Hepatocyte (in vitro differentiated cells): ENCODE measurements at regions not wholly inside any gene's neighbourhood (a gene's known extent, or its start where the extent isn't known, plus 50 kb on each side); places are given as distances from the start of the nearest gene placed in this dataset.
"Not testable (repeated sequence)": the region's sequence is repeated elsewhere in the genome, so short reads cannot be mapped to it uniquely, and the experiment has no call there.

Experiments
- DNase-seq: peaks from one replicate; pipeline ENCODE4 v3.0.0-alpha.2; 2016; ENCODE audit warnings: low spot score
- H2AFZ ChIP-seq: fragments of 200-600 bp; sonication (generic); 2 replicates; pipeline ENCODE4 v1.6.0; 2016; ENCODE audit warnings: antibody characterized with exemption, mild to moderate bottlenecking
- H3K27ac ChIP-seq: fragments of 200-600 bp; sonication (generic); 2 replicates; pipeline ENCODE4 v1.5.1; 2016; ENCODE audit warnings: mild to moderate bottlenecking
- H3K27me3 ChIP-seq: fragments of 200-600 bp; sonication (generic); 2 replicates; pipeline ENCODE4 v1.6.1; 2016
- H3K36me3 ChIP-seq: fragments of 200-600 bp; sonication (generic); replicated peaks from 2 replicates; pipeline ENCODE4 v1.5.1; 2016; ENCODE audit warnings: low read depth; ENCODE audit not compliant: insufficient read depth
- H3K4me1 ChIP-seq: fragments of 200-600 bp; sonication (generic); 2 replicates; pipeline ENCODE4 v1.5.1; 2016; ENCODE audit warnings: mild to moderate bottlenecking, moderate library complexity; ENCODE audit not compliant: insufficient read depth
- H3K4me2 ChIP-seq: fragments of 200-600 bp; sonication (generic); 2 replicates; pipeline ENCODE4 v1.6.0; 2016
- H3K4me3 ChIP-seq: fragments of 200-600 bp; sonication (generic); 2 replicates; pipeline ENCODE4 v1.5.1; 2016; ENCODE audit warnings: mild to moderate bottlenecking
- H3K79me2 ChIP-seq: fragments of 200-600 bp; sonication (generic); 2 replicates; pipeline ENCODE4 v1.6.0; 2017; ENCODE audit warnings: mild to moderate bottlenecking
- H3K9me2 ChIP-seq: fragments of 200-600 bp; sonication (generic); replicated peaks from 2 replicates; pipeline ENCODE4 v1.6.0; 2017; ENCODE audit warnings: mild to moderate bottlenecking; ENCODE audit not compliant: insufficient read depth
- H3K9me3 ChIP-seq: fragments of 200-600 bp; sonication (generic); 2 replicates; pipeline ENCODE4 v1.5.1; 2016; ENCODE audit warnings: low read depth, mild to moderate bottlenecking
- H4K20me1 ChIP-seq: fragments of 200-600 bp; sonication (generic); 2 replicates; pipeline ENCODE4 v1.6.0; 2016; ENCODE audit warnings: mild to moderate bottlenecking; ENCODE audit not compliant: insufficient read depth, poor library complexity, severe bottlenecking
- EZH2 ChIP-seq: fragments of 200-600 bp; sonication (generic); IDR thresholded peaks from 2 replicates; pipeline ENCODE4 v1.6.1; 2016; ENCODE audit warnings: antibody characterized with exemption, mild to moderate bottlenecking, borderline replicate concordance
- EZH2phosphoT487 ChIP-seq: fragments of 200-600 bp; sonication (generic); IDR thresholded peaks from one replicate; pipeline ENCODE4 v1.6.1; 2018; ENCODE audit warnings: antibody characterized with exemption, mild to moderate bottlenecking, low read depth, moderate library complexity; ENCODE audit not compliant: unreplicated experiment, severe bottlenecking
- WGBS: methylation state at CpG from one replicate; pipeline ENCODE4 v1.1.6; 2016; ENCODE audit warnings: low lambda C conversion rate; ENCODE audit errors: missing lambda C conversion rate; 5-methylcytosine and 5-hydroxymethylcytosine counted together
- TF ChIP-seq, protein P1 (sequence below): fragments of 200-600 bp; sonication (generic); IDR thresholded peaks from 2 replicates; pipeline ENCODE4 v1.5.1; 2016; ENCODE audit warnings: antibody characterized with exemption, mild to moderate bottlenecking; ENCODE audit not compliant: poor library complexity

- DNase-seq = no peak
- Histone ChIP-seq H3K4me3 (no peak overlapping the region), H3K4me1 (no peaks in the 10 kb centered on the region), H3K27ac (no peak overlapping the region), H3K79me2 (no peaks in the 10 kb centered on the region), H3K9me2 (no peaks in the 10 kb centered on the region), H3K4me2 (no peak overlapping the region), H2AFZ (no peak overlapping the region), H3K27me3 (no peaks in the 10 kb centered on the region), H3K36me3 (no peaks in the 10 kb centered on the region), H4K20me1 (no peaks in the 10 kb centered on the region), H3K9me3 (no peaks in the 10 kb centered on the region)
- 91% methylated on average over 1 of the region's 1 CpG for WGBS
- TF ChIP-seq, protein P1, sequence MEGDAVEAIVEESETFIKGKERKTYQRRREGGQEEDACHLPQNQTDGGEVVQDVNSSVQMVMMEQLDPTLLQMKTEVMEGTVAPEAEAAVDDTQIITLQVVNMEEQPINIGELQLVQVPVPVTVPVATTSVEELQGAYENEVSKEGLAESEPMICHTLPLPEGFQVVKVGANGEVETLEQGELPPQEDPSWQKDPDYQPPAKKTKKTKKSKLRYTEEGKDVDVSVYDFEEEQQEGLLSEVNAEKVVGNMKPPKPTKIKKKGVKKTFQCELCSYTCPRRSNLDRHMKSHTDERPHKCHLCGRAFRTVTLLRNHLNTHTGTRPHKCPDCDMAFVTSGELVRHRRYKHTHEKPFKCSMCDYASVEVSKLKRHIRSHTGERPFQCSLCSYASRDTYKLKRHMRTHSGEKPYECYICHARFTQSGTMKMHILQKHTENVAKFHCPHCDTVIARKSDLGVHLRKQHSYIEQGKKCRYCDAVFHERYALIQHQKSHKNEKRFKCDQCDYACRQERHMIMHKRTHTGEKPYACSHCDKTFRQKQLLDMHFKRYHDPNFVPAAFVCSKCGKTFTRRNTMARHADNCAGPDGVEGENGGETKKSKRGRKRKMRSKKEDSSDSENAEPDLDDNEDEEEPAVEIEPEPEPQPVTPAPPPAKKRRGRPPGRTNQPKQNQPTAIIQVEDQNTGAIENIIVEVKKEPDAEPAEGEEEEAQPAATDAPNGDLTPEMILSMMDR = no peak
- TF ChIP-seq EZH2phosphoT487 = no peak
- no peak for TF ChIP-seq EZH2
These were observed 162.8 kb downstream of the MANEA start for GRCh38 chr6:95740157-95740556.

DNA sequence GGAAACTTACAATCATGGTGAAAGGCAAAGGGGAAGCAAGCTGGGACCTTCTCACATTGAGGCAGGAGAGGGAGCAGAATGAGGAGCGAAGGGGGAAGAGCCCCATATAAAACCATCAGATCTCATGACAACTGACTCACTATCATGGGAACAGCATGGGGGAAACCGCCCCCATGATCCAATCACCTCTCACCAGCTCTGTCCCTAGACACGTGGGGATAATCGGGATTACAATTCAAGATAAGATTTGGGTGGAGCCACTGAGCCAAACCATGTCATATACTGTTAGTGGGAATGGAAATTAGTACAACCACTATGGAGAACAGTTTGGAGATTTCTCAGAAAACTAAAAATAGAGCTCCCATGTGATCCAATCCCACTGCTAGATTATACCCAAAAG lies 163.7 kb downstream of the MANEA start:
- H3K79me2 ChIP-seq = no peaks in the 10 kb centered on the region
- H3K9me2 ChIP-seq = no peaks in the 10 kb centered on the region
- no peak overlapping the region for H3K4me2 ChIP-seq
- no peaks in the 10 kb centered on the region for H3K36me3 ChIP-seq
- no peaks in the 10 kb centered on the region for H4K20me1 ChIP-seq
- H3K4me1 ChIP-seq = no peaks in the 10 kb centered on the region
- no peak overlapping the region for H2AFZ ChIP-seq
- 58% methylated on average over 4 of the region's 4 CpGs for WGBS
- no peak for DNase-seq
- H3K4me3 ChIP-seq = no peak overlapping the region
- no peaks in the 10 kb centered on the region for H3K9me3 ChIP-seq
- TF ChIP-seq, protein P1 = no peak
- TF ChIP-seq EZH2 (no peak), EZH2phosphoT487 (no peak)
- no peaks in the 10 kb centered on the region for H3K27me3 ChIP-seq
- H3K27ac ChIP-seq = no peak overlapping the region

- no peaks in the 10 kb centered on the region for H3K79me2 ChIP-seq
- H2AFZ ChIP-seq = no peak overlapping the region
- no peak overlapping the region for H3K4me3 ChIP-seq
- H4K20me1 ChIP-seq = no peaks in the 10 kb centered on the region
- no peaks in the 10 kb centered on the region for H3K9me3 ChIP-seq
- H3K4me1 ChIP-seq = no peaks in the 10 kb centered on the region
- H3K27ac ChIP-seq = no peak overlapping the region
- no peaks in the 10 kb centered on the region for H3K36me3 ChIP-seq
- H3K27me3 ChIP-seq = no peaks in the 10 kb centered on the region
- TF ChIP-seq EZH2 = no peak
- TF ChIP-seq, protein P1 = no peak
- no peak for TF ChIP-seq EZH2phosphoT487
- DNase-seq = no peak
- H3K4me2 ChIP-seq = no peak overlapping the region
- no peaks in the 10 kb centered on the region for H3K9me2 ChIP-seq
These were observed 165.5 kb downstream of the MANEA start for GRCh38 chr6:95742767-95743289.

GRCh38 chr6:95743591-95743990 lies 166.3 kb downstream of the MANEA start:
- no peaks in the 10 kb centered on the region for H3K79me2 ChIP-seq
- no peaks in the 10 kb centered on the region for H4K20me1 ChIP-seq
- H3K4me2 ChIP-seq = no peak overlapping the region
- H3K4me3 ChIP-seq = no peak overlapping the region
- no peaks in the 10 kb centered on the region for H3K4me1 ChIP-seq
- TF ChIP-seq EZH2phosphoT487 (no peak), EZH2 (no peak)
- TF ChIP-seq, protein P1 = no peak
- H3K27ac ChIP-seq = no peak overlapping the region
- H3K9me2 ChIP-seq = no peaks in the 10 kb centered on the region
- H3K36me3 ChIP-seq = no peaks in the 10 kb centered on the region
- WGBS = 91% methylated on average over 4 of the region's 4 CpGs
- H2AFZ ChIP-seq = no peak overlapping the region
- no peaks in the 10 kb centered on the region for H3K9me3 ChIP-seq
- no peaks in the 10 kb centered on the region for H3K27me3 ChIP-seq
- no peak for DNase-seq

GRCh38 chr6:95758236-95759069 lies 181.1 kb downstream of the MANEA start:
- H3K36me3 ChIP-seq, H3K4me3 ChIP-seq, H3K4me1 ChIP-seq, H3K9me2 ChIP-seq, H4K20me1 ChIP-seq, H3K79me2 ChIP-seq, DNase-seq, H2AFZ ChIP-seq, H3K9me3 ChIP-seq, H3K4me2 ChIP-seq, H3K27ac ChIP-seq, H3K27me3 ChIP-seq: not testable (repeated sequence)
- 80% methylated on average over 17 of the region's 36 CpGs for WGBS
